Chondrocyte (in vitro differentiated cells): ENCODE measurements at regions not wholly inside any gene's neighbourhood (a gene's known extent, or its start where the extent isn't known, plus 50 kb on each side); places are given as distances from the start of the nearest gene placed in this dataset.
"Not testable (repeated sequence)": the region's sequence is repeated elsewhere in the genome, so short reads cannot be mapped to it uniquely, and the experiment has no call there.

Source experiments
- DNase-seq: peaks from one replicate; pipeline ENCODE4 v3.0.0; 2021; ENCODE audit warnings: mixed read lengths, low spot score
- H3K27ac Mint-ChIP-seq: one replicate; pipeline ENCODE4 v1.8.0; 2021; ENCODE audit warnings: mild to moderate bottlenecking, moderate library complexity, mixed read lengths; ENCODE audit not compliant: unreplicated experiment
- H3K27me3 Mint-ChIP-seq: 2 replicates; pipeline ENCODE4 v1.8.0; 2021; ENCODE audit warnings: low read depth, mixed read lengths
- H3K36me3 Mint-ChIP-seq: 2 replicates; pipeline ENCODE4 v1.8.0; 2021; ENCODE audit warnings: low read depth, mixed read lengths
- H3K4me1 Mint-ChIP-seq: 2 replicates; pipeline ENCODE4 v1.8.0; 2021; ENCODE audit warnings: low read depth, mild to moderate bottlenecking, mixed read lengths
- H3K4me3 Mint-ChIP-seq: one replicate; pipeline ENCODE4 v1.8.0; 2021; ENCODE audit warnings: mild to moderate bottlenecking, moderate library complexity, mixed read lengths; ENCODE audit not compliant: unreplicated experiment
- H3K9me3 Mint-ChIP-seq: 2 replicates; pipeline ENCODE4 v1.8.0; 2021; ENCODE audit warnings: low read depth, mixed read lengths
- CTCF ChIP-seq: fragments of 200-600 bp; sonication (generic); IDR thresholded peaks from 2 replicates; pipeline ENCODE4 v1.5.0; 2021; ENCODE audit warnings: antibody characterized with exemption, mild to moderate bottlenecking, moderate library complexity

- Mint-ChIP-seq H3K27ac (no peak overlapping the region), H3K9me3 (peaks cover 88% of the 10 kb centered on the region), H3K27me3 (no peaks in the 10 kb centered on the region), H3K4me3 (no peak overlapping the region), H3K36me3 (peaks cover 34% of the 10 kb centered on the region), H3K4me1 (no peaks in the 10 kb centered on the region)
- no peak for DNase-seq
- TF ChIP-seq CTCF: no peak
Observed at GRCh38 chr10:130282492-130283218, 146.5 kb downstream of the GLRX3 start.

GRCh38 chr10:130283219-130283545 lies 147.0 kb downstream of the GLRX3 start:
- H3K27me3 Mint-ChIP-seq: no peaks in the 10 kb centered on the region
- H3K27ac Mint-ChIP-seq: no peak overlapping the region
- no peak for TF ChIP-seq CTCF
- no peak overlapping the region for H3K4me3 Mint-ChIP-seq
- H3K9me3 Mint-ChIP-seq: peaks cover 87% of the 10 kb centered on the region
- no peaks in the 10 kb centered on the region for H3K4me1 Mint-ChIP-seq
- H3K36me3 Mint-ChIP-seq: peaks cover 36% of the 10 kb centered on the region
- no peak for DNase-seq

GRCh38 chr10:130295761-130296160 lies 159.6 kb downstream of the GLRX3 start:
- not testable (repeated sequence) for H3K4me1 Mint-ChIP-seq, H3K27me3 Mint-ChIP-seq, DNase-seq, H3K27ac Mint-ChIP-seq, H3K36me3 Mint-ChIP-seq, H3K4me3 Mint-ChIP-seq
- H3K9me3 Mint-ChIP-seq: peaks cover 75% of the 10 kb centered on the region

- TF ChIP-seq CTCF: no peak
- no peak overlapping the region for H3K27ac Mint-ChIP-seq
- DNase-seq: no peak
- no peaks in the 10 kb centered on the region for H3K27me3 Mint-ChIP-seq
- no peak overlapping the region for H3K4me3 Mint-ChIP-seq
- H3K4me1 Mint-ChIP-seq: no peaks in the 10 kb centered on the region
- H3K9me3 Mint-ChIP-seq: peaks cover 70% of the 10 kb centered on the region
- H3K36me3 Mint-ChIP-seq: peaks cover 14% of the 10 kb centered on the region
Observed at GRCh38 chr10:130300608-130301020, 164.4 kb downstream of the GLRX3 start.

GRCh38 chr10:130301021-130301892 lies 165.1 kb downstream of the GLRX3 start:
- Mint-ChIP-seq H3K4me3 (no peak overlapping the region), H3K27ac (no peak overlapping the region), H3K4me1 (no peaks in the 10 kb centered on the region), H3K9me3 (peaks cover 71% of the 10 kb centered on the region), H3K36me3 (peaks cover 12% of the 10 kb centered on the region), H3K27me3 (no peaks in the 10 kb centered on the region)
- DNase-seq: peak; percentile 87
- TF ChIP-seq CTCF: no peak
